Astrocyte of the cerebellum (primary cell): ENCODE measurements at regions not wholly inside any gene's neighbourhood (a gene's known extent, or its start where the extent isn't known, plus 50 kb on each side); places are given as distances from the start of the nearest gene placed in this dataset.

Experiments
- DNase-seq: peaks from one replicate; pipeline ENCODE4 v3.0.0-alpha.2; 2011; ENCODE audit warnings: low read depth
- H3K4me3 ChIP-seq: 2 replicates; pipeline ENCODE4 v1.5.1; 2011; ENCODE audit warnings: mild to moderate bottlenecking, low read depth, low read length, moderate library complexity
- CTCF ChIP-seq: IDR thresholded peaks from 2 replicates; pipeline ENCODE4 v1.5.1; 2012; ENCODE audit warnings: low read length, low read depth, moderate library complexity, mild to moderate bottlenecking; ENCODE audit errors: missing control alignments
- in situ Hi-C: cut with HindIII; loops from 2 replicates; pipeline ENCODE4 v1.10.0; 2017; ENCODE audit warnings: low sequenced_read_pairs

- no peak overlapping the region for H3K4me3 ChIP-seq
- in situ Hi-C loops = no loop called here
- no peak for TF ChIP-seq CTCF
- no peak for DNase-seq
Measured at GRCh38 chr9:93865716-93866115, 89.4 kb downstream of the BARX1 start.

DNA sequence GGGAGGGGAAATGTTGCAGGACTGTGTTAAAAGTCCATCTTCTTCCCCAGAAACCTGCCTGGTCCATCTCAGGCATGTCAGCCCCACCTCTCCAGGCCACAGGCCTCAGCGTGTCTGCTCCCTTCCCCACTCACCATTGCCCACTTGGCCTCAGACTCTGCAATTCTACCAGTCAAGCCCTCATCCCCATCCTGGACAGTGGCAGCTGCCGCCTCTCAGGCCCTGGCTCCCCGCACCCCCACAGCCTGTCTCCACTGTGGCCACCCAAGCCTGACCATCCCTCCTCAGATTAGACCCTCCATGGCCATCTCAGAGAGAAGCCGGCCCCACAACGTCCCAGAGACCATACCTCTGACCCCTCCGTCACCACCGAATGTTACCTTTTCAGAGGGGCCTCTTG is 89.9 kb downstream of the BARX1 start:
- no peak overlapping the region for H3K4me3 ChIP-seq
- no peak for TF ChIP-seq CTCF
- in situ Hi-C loops = no loop called here
- DNase-seq = no peak

DNA sequence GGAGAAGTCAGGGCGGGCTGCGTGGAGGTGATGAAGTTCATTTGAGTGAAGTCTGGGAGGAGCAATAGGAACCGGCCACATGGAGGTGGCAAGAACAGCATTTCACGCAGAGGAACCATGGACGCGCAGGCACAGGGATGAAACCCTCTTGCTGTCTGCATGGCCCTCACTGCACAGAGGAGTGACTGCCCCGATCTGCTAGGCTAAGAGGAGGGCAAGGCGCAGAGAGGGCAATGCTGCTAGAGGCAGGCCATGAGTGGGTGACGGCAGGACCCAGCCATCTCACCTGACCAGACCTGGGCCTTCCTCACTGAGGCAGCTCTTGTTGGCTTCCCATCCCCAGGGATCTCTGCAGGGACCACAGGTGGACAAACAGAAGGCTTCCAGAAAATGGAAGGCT is 90.3 kb downstream of the BARX1 start:
- H3K4me3 ChIP-seq = no peak overlapping the region
- in situ Hi-C loops = no loop called here
- DNase-seq = no peak
- TF ChIP-seq CTCF = no peak

GRCh38 chr9:93864032-93864431 is 91.1 kb downstream of the BARX1 start:
- no peak for DNase-seq
- H3K4me3 ChIP-seq = no peak overlapping the region
- TF ChIP-seq CTCF = no peak
- in situ Hi-C loops = no loop called here

- no peak for DNase-seq
- H3K4me3 ChIP-seq = no peak overlapping the region
- TF ChIP-seq CTCF = no peak
- in situ Hi-C loops = no loop called here
Measured at GRCh38 chr9:93862877-93863545, 92.1 kb downstream of the BARX1 start.

DNA sequence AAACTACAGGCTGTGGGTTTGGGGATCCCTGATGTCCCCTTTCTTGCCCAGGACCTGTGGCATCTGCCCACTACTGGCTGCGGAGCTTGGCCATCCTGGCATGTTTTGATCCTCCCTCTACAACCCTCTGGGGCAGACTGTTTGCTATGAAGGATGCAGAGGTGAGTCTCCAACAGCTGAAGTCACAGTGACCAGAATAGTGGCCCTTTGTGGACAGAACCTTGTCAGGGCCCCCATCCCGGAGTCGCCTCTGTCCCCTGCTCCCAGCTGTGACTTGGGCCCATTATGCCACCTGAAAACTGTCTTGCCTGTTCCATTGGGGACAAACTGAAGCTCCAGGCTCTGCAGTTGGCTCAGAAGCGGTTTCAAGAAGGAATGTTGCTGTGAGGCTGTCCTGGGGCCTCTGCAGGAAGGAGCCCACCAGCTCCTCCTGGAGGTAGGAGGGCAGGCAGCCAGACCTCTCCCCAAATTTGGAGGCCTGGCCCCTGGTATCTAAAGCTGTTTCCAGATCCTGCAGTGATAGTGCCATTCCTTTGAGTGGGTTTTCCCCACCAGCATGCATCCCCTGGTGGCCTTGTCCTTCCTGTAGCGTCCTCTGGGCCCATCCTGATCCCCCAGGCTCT is 93.3 kb downstream of the BARX1 start:
- no peak for DNase-seq
- in situ Hi-C loops = no loop called here
- no peak for TF ChIP-seq CTCF
- no peak overlapping the region for H3K4me3 ChIP-seq
